ENCODE measurements at regions not wholly inside any gene's neighbourhood (a gene's known extent, or its start where the extent isn't known, plus 50 kb on each side); places are given as distances from the start of the nearest gene placed in this dataset.

DNA sequence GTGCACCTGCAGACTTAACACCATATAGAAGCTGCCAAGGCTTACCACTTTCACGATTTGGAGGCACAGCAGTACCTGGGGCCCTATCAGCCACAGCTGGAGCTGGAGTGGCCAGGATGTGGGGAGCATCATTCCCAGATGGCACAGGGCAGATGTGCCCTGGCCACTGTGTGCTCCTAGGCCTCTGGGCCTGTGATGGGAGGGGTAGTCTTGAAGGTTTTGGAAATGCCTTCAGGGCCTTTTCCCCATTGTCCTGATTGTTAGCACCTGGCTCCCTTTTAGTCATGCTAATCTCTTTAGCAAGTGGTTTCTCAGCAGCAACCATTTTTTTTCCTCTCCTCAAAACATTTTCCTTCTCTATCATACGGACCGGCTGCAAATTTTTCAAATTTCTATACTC is 490.2 kb downstream of the RAB28 start:
- H3K27ac ChIP-seq, result no peak overlapping the region
- TF ChIP-seq, protein P1, sequence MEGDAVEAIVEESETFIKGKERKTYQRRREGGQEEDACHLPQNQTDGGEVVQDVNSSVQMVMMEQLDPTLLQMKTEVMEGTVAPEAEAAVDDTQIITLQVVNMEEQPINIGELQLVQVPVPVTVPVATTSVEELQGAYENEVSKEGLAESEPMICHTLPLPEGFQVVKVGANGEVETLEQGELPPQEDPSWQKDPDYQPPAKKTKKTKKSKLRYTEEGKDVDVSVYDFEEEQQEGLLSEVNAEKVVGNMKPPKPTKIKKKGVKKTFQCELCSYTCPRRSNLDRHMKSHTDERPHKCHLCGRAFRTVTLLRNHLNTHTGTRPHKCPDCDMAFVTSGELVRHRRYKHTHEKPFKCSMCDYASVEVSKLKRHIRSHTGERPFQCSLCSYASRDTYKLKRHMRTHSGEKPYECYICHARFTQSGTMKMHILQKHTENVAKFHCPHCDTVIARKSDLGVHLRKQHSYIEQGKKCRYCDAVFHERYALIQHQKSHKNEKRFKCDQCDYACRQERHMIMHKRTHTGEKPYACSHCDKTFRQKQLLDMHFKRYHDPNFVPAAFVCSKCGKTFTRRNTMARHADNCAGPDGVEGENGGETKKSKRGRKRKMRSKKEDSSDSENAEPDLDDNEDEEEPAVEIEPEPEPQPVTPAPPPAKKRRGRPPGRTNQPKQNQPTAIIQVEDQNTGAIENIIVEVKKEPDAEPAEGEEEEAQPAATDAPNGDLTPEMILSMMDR (IDR thresholded peaks at IDR 0.05), result no peak
- no peak overlapping the region for H3K4me3 ChIP-seq
- ATAC-seq (no peak), FAIRE-seq (no peak), DNase-seq (no peak)
- no peaks in the 10 kb centered on the region for H3K9me3 ChIP-seq
- H3K36me3 ChIP-seq, result no peaks in the 10 kb centered on the region
- no peaks in the 10 kb centered on the region for H3K4me1 ChIP-seq
- WGBS, 2 donors, result 84 to 85% methylated on average over 3 of the region's 3 CpGs
- intact Hi-C loops (cut with DNase I), result no loop called here
- H3K27me3 ChIP-seq, result no peaks in the 10 kb centered on the region

GRCh38 chr4:12987284-12987683 is 496.9 kb downstream of the RAB28 start:
- no peaks in the 10 kb centered on the region for H3K36me3 ChIP-seq
- H3K9me3 ChIP-seq, result no peaks in the 10 kb centered on the region
- FAIRE-seq (no peak), DNase-seq (no peak), ATAC-seq (no peak)
- no peaks in the 10 kb centered on the region for H3K4me1 ChIP-seq
- H3K27ac ChIP-seq, result no peak overlapping the region
- no peak overlapping the region for H3K4me3 ChIP-seq
- TF ChIP-seq, protein P1 (IDR thresholded peaks at IDR 0.05), result no peak
- intact Hi-C loops (cut with DNase I), result no loop called here
- H3K27me3 ChIP-seq, result no peaks in the 10 kb centered on the region
- WGBS, 2 donors, result 66 to 68% methylated on average over 2 of the region's 2 CpGs

DNA sequence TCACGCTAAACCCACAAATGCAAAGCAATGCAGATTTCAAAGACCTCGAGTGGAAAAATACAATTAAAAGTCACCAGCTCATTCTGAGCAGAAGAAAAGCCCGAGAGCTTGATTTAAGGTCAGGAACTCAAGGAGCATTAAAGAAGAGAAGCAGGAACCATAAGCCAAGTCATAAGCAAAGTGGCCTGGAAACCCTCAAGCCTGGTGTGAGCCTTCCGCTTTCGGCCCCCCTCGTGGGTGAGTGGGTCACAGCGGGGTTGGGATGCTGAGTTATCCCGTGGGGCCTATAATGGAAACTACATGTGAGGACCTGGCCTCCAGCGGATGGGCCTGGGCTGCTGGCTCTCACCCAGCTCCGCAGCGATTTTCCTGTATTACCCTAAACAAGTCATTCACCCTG is 504.3 kb downstream of the RAB28 start:
- WGBS, 2 donors, result 87 to 88% methylated on average over 11 of the region's 11 CpGs
- DNase-seq (no peak), ATAC-seq (no peak), FAIRE-seq (no peak)
- H3K4me3 ChIP-seq, result no peak overlapping the region
- intact Hi-C loops (cut with DNase I), result no loop called here
- TF ChIP-seq, protein P1 (IDR thresholded peaks at IDR 0.05), result no peak
- H3K4me1 ChIP-seq, result no peaks in the 10 kb centered on the region
- no peak overlapping the region for H3K27ac ChIP-seq
- H3K36me3 ChIP-seq, result no peaks in the 10 kb centered on the region
- H3K27me3 ChIP-seq, result no peaks in the 10 kb centered on the region
- no peaks in the 10 kb centered on the region for H3K9me3 ChIP-seq

- no peak overlapping the region for H3K27ac ChIP-seq
- DNase-seq, result no peak
- H3K4me1 ChIP-seq, result no peaks in the 10 kb centered on the region
- FAIRE-seq, result no peak
- H3K27me3 ChIP-seq, result no peaks in the 10 kb centered on the region
- TF ChIP-seq, protein P1 (IDR thresholded peaks at IDR 0.05), result no peak
- intact Hi-C loops (cut with DNase I), result no loop called here
- no peaks in the 10 kb centered on the region for H3K36me3 ChIP-seq
- H3K4me3 ChIP-seq, result no peak overlapping the region
- H3K9me3 ChIP-seq, result no peaks in the 10 kb centered on the region
- ATAC-seq, result no peak
Observed at GRCh38 chr4:12978310-12978709, 505.8 kb downstream of the RAB28 start.

- Histone ChIP-seq H3K4me3 (no peak overlapping the region), H3K27me3 (no peaks in the 10 kb centered on the region), H3K27ac (no peak overlapping the region), H3K36me3 (no peaks in the 10 kb centered on the region), H3K9me3 (no peaks in the 10 kb centered on the region), H3K4me1 (no peaks in the 10 kb centered on the region)
- intact Hi-C loops (cut with DNase I), result no loop called here
- WGBS, 2 donors, result 75% methylated on average over 3 of the region's 3 CpGs
- ATAC-seq, result no peak
- FAIRE-seq, result no peak
- TF ChIP-seq, protein P1 (IDR thresholded peaks at IDR 0.05), result no peak
- no peak for DNase-seq
Observed at GRCh38 chr4:12975511-12975910, 508.6 kb downstream of the RAB28 start.

Measured in pancreas (tissue), 10 donors.